GM12878 (cell line): ENCODE measurements at regions not wholly inside any gene's neighbourhood (a gene's known extent, or its start where the extent isn't known, plus 50 kb on each side); places are given as distances from the start of the nearest gene placed in this dataset.

Experiments
- ATAC-seq: fragments of 200-7000 bp; cut with Tn5 transposase; 3 replicates; pipeline ENCODE4 v1.9.1; 2020; ENCODE audit warnings: mild to moderate bottlenecking, moderate library complexity
- BruUV-seq: library from RNA; stranded (reverse); fragments of 400-500 nt; replicated peaks from 2 replicates; lab custom pipeline; 2021; lab: Mats Ljungman, UMichigan
- CTCF ChIA-PET: fragments of 300-600 bp; sonication (Branson Sonifier 250); formaldehyde crosslinking; extraction: SDS; loops from one replicate; lab custom pipeline; 2021; ENCODE audit warnings: inconsistent platforms; lab: Yijun Ruan, JAX
- POLR2A ChIA-PET: fragments of 350-600 bp; formaldehyde crosslinking; extraction: SDS; loops from one replicate; lab custom pipeline; 2021; ENCODE audit warnings: inconsistent platforms; lab: Charles Lee
- RAD21 ChIA-PET: fragments of 300-600 bp; sonication (Branson Sonifier 250); formaldehyde crosslinking; loops from one replicate; lab custom pipeline; 2023; ENCODE audit warnings: antibody characterized with exemption; ENCODE audit not compliant: unreplicated experiment; lab: Charles Lee
- SMC1A ChIA-PET: fragments of 300-600 bp; sonication (Branson Sonifier 250); formaldehyde crosslinking; loops from one replicate; lab custom pipeline; 2023; ENCODE audit not compliant: unreplicated experiment, uncharacterized antibody; lab: Charles Lee
- DNase-seq: peaks from one replicate; pipeline ENCODE4 v3.0.0-alpha.2; 2011; ENCODE audit warnings: low read depth, low spot score
- FAIRE-seq: peaks from 3 replicates; lab custom pipeline; 2011; peaks lifted over from hg19 to GRCh38; lab: Jason Lieb, UNC
- H2AFZ ChIP-seq: 2 replicates; pipeline ENCODE4 v1.6.0; 2011; ENCODE audit warnings: low read depth, low read length, control low read depth; ENCODE audit not compliant: control insufficient read depth
- H3K27ac ChIP-seq: 2 replicates; pipeline ENCODE4 v1.5.1; 2011; ENCODE audit warnings: control low read depth; ENCODE audit not compliant: control insufficient read depth, insufficient read depth
- H3K27me3 ChIP-seq, 2 experiments: replicated peaks in 1 of 2; 2 replicates each; pipeline versions ENCODE4 v1.6.0 to v1.6.1; 2011; ENCODE audit warnings: low read length in 1 of 2; ENCODE audit not compliant: control insufficient read depth in 2 of 2, insufficient read depth in 2 of 2
- H3K36me3 ChIP-seq, 2 experiments: 2 replicates each; pipeline ENCODE4 v1.5.1; 2011; ENCODE audit warnings: low read length in 1 of 2; ENCODE audit not compliant: control insufficient read depth in 2 of 2, insufficient read depth in 2 of 2
- H3K4me1 ChIP-seq: 2 replicates; pipeline ENCODE4 v1.6.1; 2011; ENCODE audit warnings: mild to moderate bottlenecking, low read length, moderate library complexity, mixed read lengths; ENCODE audit not compliant: control insufficient read depth, insufficient read depth
- H3K4me2 ChIP-seq: 2 replicates; pipeline ENCODE4 v1.6.0; 2011; ENCODE audit warnings: control low read depth; ENCODE audit not compliant: control insufficient read depth, insufficient read depth
- H3K4me3 ChIP-seq: fragments of 200-600 bp; sonication (generic); 2 replicates; pipeline ENCODE4 v1.5.1; 2016
- H3K79me2 ChIP-seq: 2 replicates; pipeline ENCODE4 v1.6.0; 2011; ENCODE audit warnings: low read length; ENCODE audit not compliant: control insufficient read depth, insufficient read depth
- H3K9ac ChIP-seq: 2 replicates; pipeline ENCODE4 v1.8.0; 2011; ENCODE audit warnings: low read length, control low read depth, mixed read lengths; ENCODE audit not compliant: control insufficient read depth, insufficient read depth
- H3K9me3 ChIP-seq: replicated peaks from 3 replicates; pipeline ENCODE4 v1.5.1; 2011; ENCODE audit warnings: mild to moderate bottlenecking, low read length; ENCODE audit not compliant: control insufficient read depth, insufficient read depth
- H4K20me1 ChIP-seq: 2 replicates; pipeline ENCODE4 v1.6.0; 2011; ENCODE audit not compliant: control insufficient read depth, insufficient read depth
- ATF7 ChIP-seq: fragments of 450-650 bp; IDR thresholded peaks from 2 replicates; pipeline ENCODE4 v1.6.1; 2016; ENCODE audit warnings: low read depth, mild to moderate bottlenecking
- BRCA1 ChIP-seq: IDR thresholded peaks from 2 replicates; pipeline ENCODE4 v1.6.1; 2011; ENCODE audit warnings: low read depth, low read length, improper control_type of control experiment
- CREM ChIP-seq: IDR thresholded peaks from 2 replicates; pipeline ENCODE4 v1.6.1; 2014; ENCODE audit warnings: antibody characterized with exemption, low read depth
- E2F4 ChIP-seq: IDR thresholded peaks from 2 replicates; pipeline ENCODE4 v1.6.1; 2012; ENCODE audit warnings: low read depth, low read length, improper control_type of control experiment
- FOS ChIP-seq: IDR thresholded peaks from 3 replicates; pipeline ENCODE4 v1.6.1; 2011; ENCODE audit warnings: borderline replicate concordance; ENCODE audit not compliant: insufficient read length; ENCODE audit errors: extremely low read depth
- FOXM1 ChIP-seq: IDR thresholded peaks from 2 replicates; pipeline ENCODE4 v1.6.1; 2012; ENCODE audit warnings: low read depth, mild to moderate bottlenecking, inconsistent platforms, low read length, moderate library complexity
- JUNB ChIP-seq: IDR thresholded peaks from 2 replicates; pipeline ENCODE4 v1.6.1; 2016; ENCODE audit warnings: antibody characterized with exemption, mild to moderate bottlenecking
- LARP7 ChIP-seq: fragments of 450-650 bp; IDR thresholded peaks from 2 replicates; pipeline ENCODE4 v1.6.1; 2017; ENCODE audit warnings: mild to moderate bottlenecking
- MLLT1 ChIP-seq: fragments of 450-650 bp; IDR thresholded peaks from 2 replicates; pipeline ENCODE4 v1.6.1; 2016; ENCODE audit warnings: mild to moderate bottlenecking
- MXI1 ChIP-seq: fragments of 150-350 bp; IDR thresholded peaks from 2 replicates; pipeline ENCODE4 v1.6.1; 2011; ENCODE audit warnings: low read depth, mild to moderate bottlenecking, inconsistent platforms, low read length, improper control_type of control experiment
- NKRF ChIP-seq: fragments of 450-650 bp; conservative IDR thresholded peaks from 2 replicates; pipeline ENCODE4 v1.6.1; 2017; ENCODE audit warnings: mild to moderate bottlenecking, moderate library complexity
- REST ChIP-seq: IDR thresholded peaks from 2 replicates; pipeline ENCODE4 v1.6.1; 2012; ENCODE audit warnings: mild to moderate bottlenecking, low read depth, low read length
- SREBF2 ChIP-seq: IDR thresholded peaks from 2 replicates; pipeline ENCODE4 v1.6.1; 2012; ENCODE audit warnings: mild to moderate bottlenecking, low read length
- SRF ChIP-seq, 2 experiments: IDR thresholded peaks; 2 replicates each; pipeline ENCODE4 v1.6.1; 2011; ENCODE audit warnings: low read depth in 2 of 2, low read length in 2 of 2, mild to moderate bottlenecking in 1 of 2, moderate library complexity in 1 of 2
- SUZ12 ChIP-seq: fragments of 200-600 bp; sonication (generic); IDR thresholded peaks from one replicate; pipeline ENCODE4 v1.6.1; 2018; ENCODE audit warnings: antibody characterized with exemption, mild to moderate bottlenecking; ENCODE audit not compliant: unreplicated experiment
- YBX1 ChIP-seq: fragments of 450-650 bp; IDR thresholded peaks from 2 replicates; pipeline ENCODE4 v1.6.1; 2016; ENCODE audit warnings: antibody characterized with exemption
- ZNF207 ChIP-seq: fragments of 450-650 bp; IDR thresholded peaks from 2 replicates; pipeline ENCODE4 v1.6.1; 2014; ENCODE audit warnings: antibody characterized with exemption, mild to moderate bottlenecking, borderline replicate concordance
- ZNF217 ChIP-seq: fragments of 450-650 bp; IDR thresholded peaks from 2 replicates; pipeline ENCODE4 v1.6.1; 2017; ENCODE audit warnings: antibody characterized with exemption, mild to moderate bottlenecking
- ZZZ3 ChIP-seq: IDR thresholded peaks from 2 replicates; pipeline ENCODE4 v1.6.1; 2011; ENCODE audit warnings: low read depth; ENCODE audit not compliant: control insufficient read depth, insufficient read length
- WGBS: methylation state at CpG from one replicate; pipeline ENCODE4 v1.1.6; 2016; ENCODE audit warnings: low lambda C conversion rate; ENCODE audit not compliant: insufficient replicate concordance, insufficient coverage; ENCODE audit errors: missing lambda C conversion rate; 5-methylcytosine and 5-hydroxymethylcytosine counted together
- in situ Hi-C: fragments of 300-500 bp; cut with MboI; formaldehyde crosslinking; loops from 9 replicates; pipeline ENCODE4 v1.14.3; 2018; ENCODE audit warnings: mixed read lengths
- intact Hi-C: fragments of 100-400 bp; cut with micrococcal nuclease; formaldehyde crosslinking; loops from one replicate; pipeline ENCODE4 v1.14.2; 2022; ENCODE audit not compliant: unreplicated experiment

- POLR2A ChIA-PET = no interaction called here
- Histone ChIP-seq H3K79me2 (no peaks in the 10 kb centered on the region), H3K36me3 (no peaks in the 10 kb centered on the region), H3K27ac (no peak overlapping the region), H3K4me2 (no peak overlapping the region), H4K20me1 (no peaks in the 10 kb centered on the region), H3K9ac (no peak overlapping the region), H2AFZ (no peak overlapping the region), H3K4me3 (no peak overlapping the region), H3K9me3 (no peaks in the 10 kb centered on the region), H3K27me3 (no peaks in the 10 kb centered on the region), H3K4me1 (no peaks in the 10 kb centered on the region)
- WGBS = 10% methylated on average over 4 of the region's 4 CpGs
- RAD21 ChIA-PET = no interaction called here
- CTCF ChIA-PET = no interaction called here
- intact Hi-C loops (no loop called here), in situ Hi-C loops (no loop called here)
- DNase-seq = no peak
- FAIRE-seq = no peak
- BruUV-seq = no TSS peak
- SMC1A ChIA-PET = interaction anchor here (2.0 kb wide), 1 partner anchor 75 kb away, joined by 6 read pairs; no protein-coding TSS in a partner anchor
- ATAC-seq = no peak
- TF ChIP-seq JUNB (no peak), ATF7 (no peak), ZNF217 (no peak), MXI1 (no peak), SUZ12 (no peak), YBX1 (no peak), CREM (no peak), MLLT1 (no peak), FOXM1 (no peak), LARP7 (no peak), E2F4 (no peak), FOS (no peak), ZNF207 (no peak), NKRF (no peak), BRCA1 (no peak), SREBF2 (no peak), REST (no peak), ZZZ3 (no peak), SRF (IDR thresholded peaks at IDR 0.05; ENCODE audit: low read depth in 2 of 2, low read length in 2 of 2) (no peak)
These were observed 64.2 kb upstream of the SPP1 start for GRCh38 chr4:87911252-87911774.
